Right atrium auricular region (tissue), 2 donors: ENCODE measurements at regions not wholly inside any gene's neighbourhood (a gene's known extent, or its start where the extent isn't known, plus 50 kb on each side); places are given as distances from the start of the nearest gene placed in this dataset.
"Not testable (repeated sequence)": the region's sequence is repeated elsewhere in the genome, so short reads cannot be mapped to it uniquely, and the experiment has no call there.

Experiments
- DNase-seq: peaks from one replicate; pipeline ENCODE4 v3.0.0-alpha.2; 2019; ENCODE audit warnings: low spot score
- H3K27ac ChIP-seq, 2 donors: fragments of 200-600 bp; sonication (generic); 1 replicate in 1 of 2; 2 replicates in 1 of 2; pipeline ENCODE4 v1.5.1; 2016 to 2019
- H3K27me3 ChIP-seq, 2 donors: fragments of 200-600 bp; sonication (generic); one replicate each; pipeline versions ENCODE4 v1.5.1 to v1.6.0; 2017 to 2019
- H3K36me3 ChIP-seq: fragments of 200-600 bp; sonication (generic); one replicate; pipeline ENCODE4 v1.5.1; 2016
- H3K4me1 ChIP-seq, 2 donors: fragments of 200-600 bp; sonication (generic); one replicate each; pipeline versions ENCODE4 v1.5.1 to v1.6.0; 2017 to 2019
- H3K4me3 ChIP-seq, 2 donors: fragments of 200-600 bp; sonication (generic); 1 replicate in 1 of 2; 2 replicates in 1 of 2; pipeline ENCODE4 v1.5.1; 2017 to 2019; ENCODE audit warnings: mild to moderate bottlenecking in 1 of 2, moderate library complexity in 1 of 2
- H3K9me3 ChIP-seq, 2 donors: fragments of 200-600 bp; sonication (generic); one replicate each; pipeline ENCODE4 v1.5.1; 2019
- CTCF ChIP-seq, 2 donors: fragments of 200-600 bp; sonication (generic); IDR thresholded peaks; one replicate each; pipeline ENCODE4 v1.5.1; 2019; ENCODE audit warnings: antibody characterized with exemption in 2 of 2

- no peaks in the 10 kb centered on the region for H3K9me3 ChIP-seq
- H3K27me3 ChIP-seq, result no peaks in the 10 kb centered on the region
- no peak for DNase-seq
Measured at GRCh38 chr20:12838261-12838866, 170.4 kb upstream of the SPTLC3 start.

GRCh38 chr20:12847872-12848271 is 160.9 kb upstream of the SPTLC3 start:
- Histone ChIP-seq H3K4me1 (no peaks in the 10 kb centered on the region), H3K9me3 (no peaks in the 10 kb centered on the region), H3K27ac (no peak overlapping the region), H3K27me3 (no peaks in the 10 kb centered on the region), H3K36me3 (no peaks in the 10 kb centered on the region), H3K4me3 (no peak overlapping the region)
- no peak for DNase-seq
- no peak for TF ChIP-seq CTCF (IDR thresholded peaks at IDR 0.05)

More at GRCh38 chr20:12838261-12838866, 170.4 kb upstream of the SPTLC3 start:
- no peak overlapping the region for H3K4me3 ChIP-seq
- no peaks in the 10 kb centered on the region for H3K36me3 ChIP-seq
- TF ChIP-seq CTCF (IDR thresholded peaks at IDR 0.05), result no peak
- H3K27ac ChIP-seq, result no peak overlapping the region
- H3K4me1 ChIP-seq, result no peaks in the 10 kb centered on the region

- no peak overlapping the region for H3K27ac ChIP-seq
- TF ChIP-seq CTCF (IDR thresholded peaks at IDR 0.05), result no peak
- H3K9me3 ChIP-seq, result no peaks in the 10 kb centered on the region
- H3K27me3 ChIP-seq, result no peaks in the 10 kb centered on the region
- no peaks in the 10 kb centered on the region for H3K36me3 ChIP-seq
- H3K4me3 ChIP-seq, result no peak overlapping the region
- no peak for DNase-seq
- no peaks in the 10 kb centered on the region for H3K4me1 ChIP-seq
Measured at GRCh38 chr20:12849225-12849910, 159.4 kb upstream of the SPTLC3 start.

GRCh38 chr20:12857643-12858042 is 151.1 kb upstream of the SPTLC3 start:
- DNase-seq, H3K4me3 ChIP-seq, H3K4me1 ChIP-seq, H3K27ac ChIP-seq, H3K9me3 ChIP-seq, H3K36me3 ChIP-seq, H3K27me3 ChIP-seq: not testable (repeated sequence)

- no peak for DNase-seq
- no peaks in the 10 kb centered on the region for H3K36me3 ChIP-seq
- H3K4me1 ChIP-seq, result no peaks in the 10 kb centered on the region
- no peak overlapping the region for H3K27ac ChIP-seq
- no peak overlapping the region for H3K4me3 ChIP-seq
- TF ChIP-seq CTCF (IDR thresholded peaks at IDR 0.05), result no peak
- peaks cover 0 to under 1% of the 10 kb centered on the region in 2 donors for H3K9me3 ChIP-seq
- no peaks in the 10 kb centered on the region for H3K27me3 ChIP-seq
Measured at GRCh38 chr20:12860619-12861247, 148.0 kb upstream of the SPTLC3 start.

GRCh38 chr20:12869669-12870068 is 139.1 kb upstream of the SPTLC3 start:
- Histone ChIP-seq H3K4me3 (no peak overlapping the region), H3K9me3 (no peaks in the 10 kb centered on the region), H3K36me3 (no peaks in the 10 kb centered on the region), H3K27me3 (no peaks in the 10 kb centered on the region), H3K4me1 (no peaks in the 10 kb centered on the region), H3K27ac (no peak overlapping the region)
- DNase-seq, result no peak
- no peak for TF ChIP-seq CTCF (IDR thresholded peaks at IDR 0.05)
